DMS153 treated with DMSO at 0.1 percent for 48 hours (cell line): ENCODE measurements at regions not wholly inside any gene's neighbourhood (a gene's known extent, or its start where the extent isn't known, plus 50 kb on each side); places are given as distances from the start of the nearest gene placed in this dataset.

Source experiments
- DNase-seq: peaks from one replicate; lab custom pipeline; 2025; ENCODE audit not compliant: unreplicated experiment; lab: John Stamatoyannopoulos, UW

- DNase-seq, result no peak
These were observed 368.0 kb downstream of the SLC4A3 start for GRCh38 chr2:219995399-219995798.

- no peak for DNase-seq
These were observed 368.7 kb downstream of the SLC4A3 start for GRCh38 chr2:219995991-219996765.

- DNase-seq, result no peak
These were observed 370.0 kb downstream of the SLC4A3 start for GRCh38 chr2:219997341-219997851.

GRCh38 chr2:219998107-219998506 is 370.7 kb downstream of the SLC4A3 start:
- DNase-seq, result no peak

- DNase-seq, result no peak
These were observed 371.3 kb downstream of the SLC4A3 start for GRCh38 chr2:219998714-219999227.

- DNase-seq, result no peak
These were observed 372.6 kb downstream of the SLC4A3 start for GRCh38 chr2:220000080-220000479.

GRCh38 chr2:220000586-220000985 is 373.2 kb downstream of the SLC4A3 start:
- DNase-seq, result no peak

- no peak for DNase-seq
These were observed 374.3 kb downstream of the SLC4A3 start for GRCh38 chr2:220001751-220002150.

- DNase-seq, result no peak
These were observed 374.8 kb downstream of the SLC4A3 start for GRCh38 chr2:220002251-220002650.

GRCh38 chr2:220002699-220003098 is 375.3 kb downstream of the SLC4A3 start:
- no peak for DNase-seq

GRCh38 chr2:220005362-220005761 is 377.9 kb downstream of the SLC4A3 start:
- no peak for DNase-seq

- no peak for DNase-seq
These were observed 378.8 kb downstream of the SLC4A3 start for GRCh38 chr2:220006152-220006621.

- no peak for DNase-seq
These were observed 384.4 kb downstream of the SLC4A3 start for GRCh38 chr2:220011859-220012258.

GRCh38 chr2:220014961-220015360 is 387.5 kb downstream of the SLC4A3 start:
- DNase-seq, result no peak

GRCh38 chr2:220015576-220015975 is 388.1 kb downstream of the SLC4A3 start:
- no peak for DNase-seq

GRCh38 chr2:220025207-220025606 is 397.8 kb downstream of the SLC4A3 start:
- no peak for DNase-seq

- DNase-seq, result no peak
These were observed 401.6 kb downstream of the SLC4A3 start for GRCh38 chr2:220029013-220029412.

- DNase-seq, result no peak
These were observed 406.1 kb downstream of the SLC4A3 start for GRCh38 chr2:220033546-220033945.

- no peak for DNase-seq
These were observed 407.1 kb downstream of the SLC4A3 start for GRCh38 chr2:220034426-220035130.

GRCh38 chr2:220036431-220036830 is 409.0 kb downstream of the SLC4A3 start:
- DNase-seq, result no peak

- DNase-seq, result no peak
These were observed 412.9 kb downstream of the SLC4A3 start for GRCh38 chr2:220040346-220040745.

GRCh38 chr2:220041447-220041846 is 414.0 kb downstream of the SLC4A3 start:
- no peak for DNase-seq
